Ovary (tissue), 7 donors: ENCODE measurements at regions not wholly inside any gene's neighbourhood (a gene's known extent, or its start where the extent isn't known, plus 50 kb on each side); places are given as distances from the start of the nearest gene placed in this dataset.

Experiments used
- DNase-seq, 5 donors: peaks; one replicate each; pipeline ENCODE4 v3.0.0-alpha.2; 2019 to 2020
- H3K27ac ChIP-seq, 2 donors: fragments of 200-600 bp; one replicate each; pipeline versions ENCODE4 v1.5.1 to v1.8.0; 2019 to 2022
- H3K27me3 ChIP-seq: fragments of 200-600 bp; one replicate; pipeline ENCODE4 v1.8.0; 2022
- H3K36me3 ChIP-seq: fragments of 200-600 bp; sonication (generic); one replicate; pipeline ENCODE4 v1.5.1; 2019
- H3K4me1 ChIP-seq: one replicate; pipeline ENCODE4 v1.8.1; 2013; ENCODE audit warnings: mild to moderate bottlenecking, moderate library complexity; ENCODE audit not compliant: insufficient read depth
- H3K4me3 ChIP-seq: fragments of 200-600 bp; sonication (generic); one replicate; pipeline ENCODE4 v1.5.1; 2017
- H3K9me3 ChIP-seq, 2 donors: fragments of 200-600 bp in 1 of 2; sonication (generic) in 1 of 2; one replicate each; pipeline versions ENCODE4 v1.5.1 to v1.8.1; 2013 to 2019; ENCODE audit warnings: mild to moderate bottlenecking in 1 of 2, moderate library complexity in 1 of 2
- CTCF ChIP-seq, 3 donors: fragments of 450-650 bp in 2 of 3; fragments of 200-600 bp in 1 of 3; IDR thresholded peaks; one replicate each; pipeline versions ENCODE4 v1.5.1 to v1.8.0; 2016 to 2022; ENCODE audit warnings: antibody characterized with exemption in 3 of 3, mild to moderate bottlenecking in 1 of 3
- EP300 ChIP-seq: sonication (generic); formaldehyde crosslinking; IDR thresholded peaks from one replicate; pipeline ENCODE4 v1.6.1; 2017; ENCODE audit warnings: antibody characterized with exemption
- POLR2A ChIP-seq: fragments of 450-650 bp; IDR thresholded peaks from one replicate; pipeline ENCODE4 v1.6.1; 2017; ENCODE audit warnings: antibody characterized with exemption, mild to moderate bottlenecking, moderate library complexity
- WGBS, 3 donors: extraction: QIAGEN DNeasy Blood & Tissue Kit in 1 of 3; methylation state at CpG; one replicate each; pipeline versions ENCODE4 v1.1.5 to v1.1.7; 2013 to 2017; 5-methylcytosine and 5-hydroxymethylcytosine counted together
- intact Hi-C, 4 donors: fragments of 100-400 bp; cut with DNase I; formaldehyde crosslinking; loops; one replicate each; pipeline versions ENCODE4 v1.11.0 to v1.15.1; 2022 to 2023
- donor health status: DM: no; HTN: no; CAD: no; lungs with moderate emphysema.
- donor health status: DM: no; HTN: no; CAD: no.
- donor health status: Bipolar disorder and iron deficiency.
- donor health status: DM: no; HTN: no; CAD: no.
- donor health status: DM: yes; HTN: yes; CAD: no.

GRCh38 chr2:182521453-182522404 lies 94.9 kb upstream of the PDE1A start:
- TF ChIP-seq EP300 (no peak), POLR2A (no peak), CTCF (IDR thresholded peaks at IDR 0.05) (no peak)
- no peaks in the 10 kb centered on the region for H3K9me3 ChIP-seq
- H3K27me3 ChIP-seq: no peaks in the 10 kb centered on the region
- 80 to 90% (median 87%) methylated on average over 9 of the region's 9 CpGs for WGBS, 3 donors
- no peak overlapping the region for H3K27ac ChIP-seq
- no peak overlapping the region for H3K4me3 ChIP-seq
- H3K4me1 ChIP-seq: no peaks in the 10 kb centered on the region
- H3K36me3 ChIP-seq: no peaks in the 10 kb centered on the region
- no peak for DNase-seq
- intact Hi-C loops: no loop called here

GRCh38 chr2:182522405-182522896 lies 95.6 kb upstream of the PDE1A start:
- intact Hi-C loops: no loop called here
- Histone ChIP-seq H3K9me3 (no peaks in the 10 kb centered on the region), H3K27ac (no peak overlapping the region), H3K36me3 (no peaks in the 10 kb centered on the region), H3K4me1 (no peaks in the 10 kb centered on the region), H3K27me3 (no peaks in the 10 kb centered on the region), H3K4me3 (no peak overlapping the region)
- DNase-seq: no peak
- 14 to 32% (median 30%) methylated on average over 6 of the region's 6 CpGs for WGBS, 3 donors
- TF ChIP-seq EP300 (no peak), CTCF (IDR thresholded peaks at IDR 0.05) (no peak), POLR2A (no peak)

DNA sequence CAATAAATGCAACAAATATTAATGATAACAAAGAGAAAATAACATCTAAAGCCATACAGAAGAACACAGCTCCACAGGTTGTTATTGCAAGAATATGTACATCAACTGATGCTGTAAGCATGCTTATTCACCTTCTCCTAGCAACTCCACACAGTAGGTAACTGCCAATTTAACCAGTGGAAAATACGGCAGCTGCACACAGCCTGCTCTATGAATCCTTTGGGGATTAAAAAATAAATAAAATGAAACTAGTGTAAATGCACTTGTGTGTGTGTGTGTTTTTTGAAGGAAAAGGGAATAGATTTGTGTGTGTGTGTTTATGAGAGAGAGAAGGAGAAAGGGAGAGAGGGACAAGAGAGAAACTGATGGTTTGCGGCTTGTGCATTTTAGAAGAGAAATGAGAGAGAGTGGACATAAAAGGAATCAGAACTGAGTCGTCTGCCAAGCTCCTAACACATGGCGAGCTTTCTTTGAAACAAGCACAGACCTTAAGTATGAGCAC lies 96.2 kb upstream of the PDE1A start:
- Histone ChIP-seq H3K36me3 (no peaks in the 10 kb centered on the region), H3K27ac (no peak overlapping the region), H3K9me3 (no peaks in the 10 kb centered on the region), H3K4me1 (no peaks in the 10 kb centered on the region), H3K4me3 (no peak overlapping the region), H3K27me3 (no peaks in the 10 kb centered on the region)
- DNase-seq: no peak
- TF ChIP-seq POLR2A: no peak
- TF ChIP-seq CTCF (IDR thresholded peaks at IDR 0.05): no peak
- TF ChIP-seq EP300: no peak
- intact Hi-C loops: no loop called here
- WGBS, 3 donors: 4 to 13% (median 12%) methylated on average over 4 of the region's 4 CpGs

GRCh38 chr2:182530636-182531035 lies 103.8 kb upstream of the PDE1A start:
- Histone ChIP-seq H3K9me3 (no peaks in the 10 kb centered on the region), H3K27ac (no peak overlapping the region), H3K36me3 (no peaks in the 10 kb centered on the region), H3K4me3 (no peak overlapping the region), H3K4me1 (no peaks in the 10 kb centered on the region), H3K27me3 (no peaks in the 10 kb centered on the region)
- intact Hi-C loops: no loop called here
- no peak for DNase-seq
- no peak for TF ChIP-seq POLR2A
- TF ChIP-seq CTCF (IDR thresholded peaks at IDR 0.05): no peak
- no peak for TF ChIP-seq EP300
